Heart left ventricle (tissue), 13 donors: ENCODE measurements at regions not wholly inside any gene's neighbourhood (a gene's known extent, or its start where the extent isn't known, plus 50 kb on each side); places are given as distances from the start of the nearest gene placed in this dataset.

Experiments used
- CTCF ChIP-seq, 12 donors: fragments of 200-600 bp; sonication (generic) in 4 of 12; IDR thresholded peaks; one replicate each; pipeline versions ENCODE4 v1.5.0 to v1.8.0; 2018 to 2022; ENCODE audit warnings: antibody characterized with exemption in 12 of 12, mild to moderate bottlenecking in 5 of 12
- POLR2A ChIP-seq, 2 donors: fragments of 450-650 bp; IDR thresholded peaks; one replicate each; pipeline ENCODE4 v1.6.1; 2017; ENCODE audit warnings: antibody characterized with exemption in 2 of 2, mild to moderate bottlenecking in 2 of 2, moderate library complexity in 2 of 2
- donor health status: ischemic (EF 13 %, LVEDD 7.1; RV severe dilation, severe dysfunction).
- donor health status: DM: no; HTN: yes; CAD: no.
- donor health status: DM: no; HTN: no; CAD: no.
- donor health status: ischemic (EF 25% LVEDD 6.9; RV normal size, moderate dysfunction).
- donor health status: ischemic (EF 25% LVEDD 5.7; RV mildly dilated, moderate dysfunction).
- donor health status: ischemic (EF 35%, LVEDD 5.7; RV mildly dilated, moderate dysfunction).
- donor health status: nonischemic (EF 11% LVEDD 7.7; RV severe dilation, severe dysfunction).
- donor health status: DM: yes; HTN: yes; CAD: no.
- donor health status: PGD.
- donor health status: ischemic (EF 29% LVEDD 5.4; RV normal size, mild dysfunction).
- donor health status: nonischemic (EF 23%, LVEDD 6.1; RV moderate dilation, normal function).

GRCh38 chr10:61346796-61347413 lies 106.3 kb downstream of the TMEM26 start:
- TF ChIP-seq CTCF (IDR thresholded peaks at IDR 0.05) (no peak), POLR2A (IDR thresholded peaks at IDR 0.05) (no peak)
